Bronchial epithelial cell (primary cell): ENCODE measurements at regions not wholly inside any gene's neighbourhood (a gene's known extent, or its start where the extent isn't known, plus 50 kb on each side); places are given as distances from the start of the nearest gene placed in this dataset.
"Not testable (repeated sequence)": the region's sequence is repeated elsewhere in the genome, so short reads cannot be mapped to it uniquely, and the experiment has no call there.

Experiments
- DNase-seq: peaks from one replicate; pipeline ENCODE4 v3.0.0-alpha.2; 2010; ENCODE audit warnings: low read depth
- FAIRE-seq: peaks from 2 replicates; lab custom pipeline; 2011; peaks lifted over from hg19 to GRCh38; lab: Jason Lieb, UNC
- H3K27me3 ChIP-seq: 2 replicates; pipeline ENCODE4 v1.5.1; 2011; ENCODE audit warnings: low read length; ENCODE audit not compliant: control insufficient read depth, insufficient read depth
- H3K36me3 ChIP-seq: 2 replicates; pipeline ENCODE4 v1.5.1; 2011; ENCODE audit warnings: low read length; ENCODE audit not compliant: control insufficient read depth, insufficient read depth
- H3K4me3 ChIP-seq: 2 replicates; pipeline ENCODE4 v1.5.1; 2011; ENCODE audit warnings: mild to moderate bottlenecking, low read depth, low read length, control low read depth
- TF ChIP-seq, protein P1 (sequence below): IDR thresholded peaks from 2 replicates; pipeline ENCODE4 v1.5.1; 2011; ENCODE audit warnings: mild to moderate bottlenecking, moderate library complexity, low read length, control low read depth, inconsistent platforms; ENCODE audit not compliant: insufficient read depth, severe bottlenecking

DNA sequence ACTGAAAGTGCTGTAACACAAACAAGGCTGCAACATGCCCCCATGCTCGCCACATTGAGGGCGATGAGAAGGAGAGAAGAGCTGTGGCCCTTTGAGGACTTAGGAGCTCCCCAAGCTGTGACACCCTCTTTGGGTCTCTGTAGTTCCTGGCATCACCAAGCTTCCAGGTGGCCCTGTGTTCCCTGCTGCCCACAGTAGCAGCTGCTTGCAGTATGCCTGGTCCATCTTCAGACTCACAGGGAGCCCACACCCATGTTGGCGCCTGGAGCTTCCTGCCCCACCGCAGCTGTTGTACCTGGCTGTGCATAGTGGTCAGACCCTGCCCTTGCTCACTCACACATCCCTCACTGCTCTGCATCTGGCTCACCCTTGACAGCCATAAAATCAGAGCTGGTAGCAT is 401.2 kb upstream of the NRG3 start:
- H3K36me3 ChIP-seq = no peaks in the 10 kb centered on the region
- DNase-seq = no peak
- H3K27me3 ChIP-seq = no peaks in the 10 kb centered on the region
- FAIRE-seq = no peak
- no peak overlapping the region for H3K4me3 ChIP-seq
- TF ChIP-seq, protein P1, sequence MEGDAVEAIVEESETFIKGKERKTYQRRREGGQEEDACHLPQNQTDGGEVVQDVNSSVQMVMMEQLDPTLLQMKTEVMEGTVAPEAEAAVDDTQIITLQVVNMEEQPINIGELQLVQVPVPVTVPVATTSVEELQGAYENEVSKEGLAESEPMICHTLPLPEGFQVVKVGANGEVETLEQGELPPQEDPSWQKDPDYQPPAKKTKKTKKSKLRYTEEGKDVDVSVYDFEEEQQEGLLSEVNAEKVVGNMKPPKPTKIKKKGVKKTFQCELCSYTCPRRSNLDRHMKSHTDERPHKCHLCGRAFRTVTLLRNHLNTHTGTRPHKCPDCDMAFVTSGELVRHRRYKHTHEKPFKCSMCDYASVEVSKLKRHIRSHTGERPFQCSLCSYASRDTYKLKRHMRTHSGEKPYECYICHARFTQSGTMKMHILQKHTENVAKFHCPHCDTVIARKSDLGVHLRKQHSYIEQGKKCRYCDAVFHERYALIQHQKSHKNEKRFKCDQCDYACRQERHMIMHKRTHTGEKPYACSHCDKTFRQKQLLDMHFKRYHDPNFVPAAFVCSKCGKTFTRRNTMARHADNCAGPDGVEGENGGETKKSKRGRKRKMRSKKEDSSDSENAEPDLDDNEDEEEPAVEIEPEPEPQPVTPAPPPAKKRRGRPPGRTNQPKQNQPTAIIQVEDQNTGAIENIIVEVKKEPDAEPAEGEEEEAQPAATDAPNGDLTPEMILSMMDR = no peak

- Histone ChIP-seq H3K4me3 (no peak overlapping the region), H3K27me3 (no peaks in the 10 kb centered on the region), H3K36me3 (no peaks in the 10 kb centered on the region)
- TF ChIP-seq, protein P1 = no peak
- DNase-seq (no peak), FAIRE-seq (no peak)
Measured at GRCh38 chr10:81479316-81479715, 395.7 kb upstream of the NRG3 start.

DNA sequence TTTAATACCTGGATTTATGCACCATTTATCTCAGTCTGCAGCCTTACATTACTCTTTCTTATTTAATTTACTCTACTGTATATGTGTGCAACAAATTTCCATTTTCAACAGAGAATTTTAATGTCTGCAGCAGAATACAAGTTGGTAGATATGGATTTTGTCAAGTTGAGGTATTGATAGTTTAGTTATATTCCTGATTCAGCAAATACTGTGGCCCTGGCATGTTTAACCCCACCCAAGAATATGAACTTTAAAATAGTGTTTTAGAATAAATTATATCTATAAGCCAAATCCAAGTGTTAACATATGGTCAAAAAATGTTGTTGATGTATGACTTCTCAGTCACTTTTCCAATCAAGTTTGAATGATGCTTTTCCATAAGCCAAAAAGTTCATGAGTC is 378.4 kb upstream of the NRG3 start:
- no peaks in the 10 kb centered on the region for H3K27me3 ChIP-seq
- TF ChIP-seq, protein P1 = no peak
- no peak overlapping the region for H3K4me3 ChIP-seq
- FAIRE-seq = no peak
- DNase-seq = no peak
- H3K36me3 ChIP-seq = no peaks in the 10 kb centered on the region

DNA sequence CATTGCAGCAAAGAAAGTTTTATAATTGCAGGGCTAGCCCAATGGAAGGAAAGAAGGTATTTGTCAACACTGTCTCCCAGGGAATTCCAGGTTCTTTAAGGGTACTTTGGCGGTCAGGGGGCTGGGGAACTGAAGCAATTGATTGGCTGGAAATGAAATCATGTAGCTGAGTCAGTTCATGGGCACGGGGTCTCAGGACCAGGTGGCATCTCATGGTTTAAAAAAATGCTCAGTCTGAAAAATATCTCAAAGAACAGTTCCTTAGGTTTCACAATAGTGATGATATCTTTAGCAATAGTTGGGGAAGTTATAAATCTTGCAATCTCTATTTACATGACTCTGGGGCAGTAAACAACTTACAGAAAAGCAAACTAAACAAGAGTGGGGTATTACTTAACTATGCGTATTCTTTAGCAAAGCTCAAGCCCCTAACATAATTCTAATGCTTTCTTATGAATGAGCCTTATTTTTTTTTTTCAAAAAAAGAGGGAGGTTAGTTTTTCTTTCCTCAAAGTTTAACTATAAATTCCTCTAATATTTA is 376.9 kb upstream of the NRG3 start:
- Histone ChIP-seq H3K36me3 (no peaks in the 10 kb centered on the region), H3K27me3 (no peaks in the 10 kb centered on the region), H3K4me3 (no peak overlapping the region)
- TF ChIP-seq, protein P1 = no peak
- FAIRE-seq = no peak
- DNase-seq = no peak

GRCh38 chr10:81502677-81503359 is 372.2 kb upstream of the NRG3 start:
- DNase-seq = no peak
- Histone ChIP-seq H3K36me3 (no peaks in the 10 kb centered on the region), H3K27me3 (no peaks in the 10 kb centered on the region), H3K4me3 (no peak overlapping the region)
- FAIRE-seq = no peak
- TF ChIP-seq, protein P1 = no peak

GRCh38 chr10:81505777-81506176 is 369.2 kb upstream of the NRG3 start:
- not testable (repeated sequence) for H3K36me3 ChIP-seq, H3K27me3 ChIP-seq, DNase-seq, FAIRE-seq, H3K4me3 ChIP-seq
